ENCODE measurements at regions not wholly inside any gene's neighbourhood (a gene's known extent, or its start where the extent isn't known, plus 50 kb on each side); places are given as distances from the start of the nearest gene placed in this dataset.

DNA sequence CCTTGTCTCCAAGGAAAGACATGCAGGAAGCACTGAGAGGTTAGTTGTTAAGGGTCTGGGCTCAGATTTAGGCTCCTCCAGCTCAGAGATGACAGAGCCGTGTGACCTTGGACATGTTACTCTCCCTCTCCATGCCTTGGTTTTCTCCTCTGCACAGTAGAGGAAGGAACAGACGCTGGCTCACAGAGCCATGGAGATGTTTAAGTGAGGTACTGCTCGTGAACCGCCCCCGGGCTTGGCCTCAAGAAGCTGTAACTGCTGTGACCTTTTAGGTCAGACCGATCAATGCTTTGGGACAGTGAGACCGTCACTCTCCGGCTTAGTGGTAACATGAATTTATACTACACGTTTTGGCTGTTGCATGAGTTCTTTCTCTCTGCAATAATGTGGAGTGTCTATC, 197.4 kb downstream of the C16orf95 start:
- no peak for TF ChIP-seq POLR2A (IDR thresholded peaks at IDR 0.05)
- TF ChIP-seq, protein P1, sequence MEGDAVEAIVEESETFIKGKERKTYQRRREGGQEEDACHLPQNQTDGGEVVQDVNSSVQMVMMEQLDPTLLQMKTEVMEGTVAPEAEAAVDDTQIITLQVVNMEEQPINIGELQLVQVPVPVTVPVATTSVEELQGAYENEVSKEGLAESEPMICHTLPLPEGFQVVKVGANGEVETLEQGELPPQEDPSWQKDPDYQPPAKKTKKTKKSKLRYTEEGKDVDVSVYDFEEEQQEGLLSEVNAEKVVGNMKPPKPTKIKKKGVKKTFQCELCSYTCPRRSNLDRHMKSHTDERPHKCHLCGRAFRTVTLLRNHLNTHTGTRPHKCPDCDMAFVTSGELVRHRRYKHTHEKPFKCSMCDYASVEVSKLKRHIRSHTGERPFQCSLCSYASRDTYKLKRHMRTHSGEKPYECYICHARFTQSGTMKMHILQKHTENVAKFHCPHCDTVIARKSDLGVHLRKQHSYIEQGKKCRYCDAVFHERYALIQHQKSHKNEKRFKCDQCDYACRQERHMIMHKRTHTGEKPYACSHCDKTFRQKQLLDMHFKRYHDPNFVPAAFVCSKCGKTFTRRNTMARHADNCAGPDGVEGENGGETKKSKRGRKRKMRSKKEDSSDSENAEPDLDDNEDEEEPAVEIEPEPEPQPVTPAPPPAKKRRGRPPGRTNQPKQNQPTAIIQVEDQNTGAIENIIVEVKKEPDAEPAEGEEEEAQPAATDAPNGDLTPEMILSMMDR (IDR thresholded peaks at IDR 0.05) = no peak

All from heart left ventricle (tissue), 13 donors.